CD14-positive monocyte (primary cell): ENCODE measurements at regions not wholly inside any gene's neighbourhood (a gene's known extent, or its start where the extent isn't known, plus 50 kb on each side); places are given as distances from the start of the nearest gene placed in this dataset.

Experiments used
- DNase-seq, 3 donors: peaks; one replicate each; pipeline ENCODE4 v3.0.0-alpha.2; 2011 to 2022
- H2AFZ ChIP-seq: 2 replicates; pipeline ENCODE4 v1.6.0; 2012; ENCODE audit warnings: mild to moderate bottlenecking, low read depth, low read length, inconsistent platforms; ENCODE audit not compliant: insufficient read depth, poor library complexity, severe bottlenecking
- H3K27ac ChIP-seq, 2 donors: 1 replicate in 1 of 2; 2 replicates in 1 of 2; pipeline ENCODE4 v1.5.1; 2012 to 2013; ENCODE audit warnings: low read length in 2 of 2, control low read depth in 1 of 2, inconsistent platforms in 1 of 2, low read depth in 1 of 2, mild to moderate bottlenecking in 1 of 2
- H3K27me3 ChIP-seq, 2 donors: one replicate each; pipeline versions ENCODE4 v1.6.0 to v1.6.1; 2011 to 2013; ENCODE audit warnings: low read length in 2 of 2; ENCODE audit not compliant: control insufficient read depth in 2 of 2, insufficient read depth in 2 of 2
- H3K36me3 ChIP-seq, 2 donors: replicated peaks in 1 of 2; 1 replicate in 1 of 2; 2 replicates in 1 of 2; pipeline versions ENCODE4 v1.5.1 to v1.6.1; 2012 to 2013; ENCODE audit warnings: low read length in 2 of 2, control low read depth in 1 of 2, inconsistent platforms in 1 of 2, mild to moderate bottlenecking in 1 of 2; ENCODE audit not compliant: insufficient read depth in 2 of 2, control insufficient read depth in 1 of 2
- H3K4me1 ChIP-seq, 2 donors: 1 replicate in 1 of 2; 2 replicates in 1 of 2; pipeline versions ENCODE4 v1.5.1 to v1.6.1; 2012 to 2013; ENCODE audit warnings: low read length in 2 of 2, control low read depth in 1 of 2, inconsistent platforms in 1 of 2, mild to moderate bottlenecking in 1 of 2, moderate library complexity in 1 of 2; ENCODE audit not compliant: insufficient read depth in 2 of 2, control insufficient read depth in 1 of 2
- H3K4me2 ChIP-seq: replicated peaks from 2 replicates; pipeline ENCODE3; 2012; ENCODE audit warnings: low read length, moderate library complexity, mild to moderate bottlenecking; ENCODE audit not compliant: poor library complexity, severe bottlenecking; ENCODE audit errors: extremely low read depth
- H3K4me3 ChIP-seq, 3 experiments: fragments of 200-600 bp in 1 of 3; sonication (generic) in 1 of 3; replicated peaks in 1 of 3; 1 replicate in 2 of 3; 2 replicates in 1 of 3; pipeline ENCODE4 v1.5.1; 2011 to 2013; ENCODE audit warnings: low read length in 3 of 3, mild to moderate bottlenecking in 3 of 3, control low read depth in 2 of 3, low read depth in 2 of 3, inconsistent platforms in 1 of 3, moderate library complexity in 1 of 3
- H3K79me2 ChIP-seq: 2 replicates; pipeline ENCODE4 v1.6.0; 2012; ENCODE audit warnings: mild to moderate bottlenecking, control low read depth, inconsistent platforms, low read length, moderate library complexity; ENCODE audit not compliant: insufficient read depth
- H3K9ac ChIP-seq: 2 replicates; pipeline ENCODE4 v1.6.0; 2017; ENCODE audit warnings: low read length, mild to moderate bottlenecking; ENCODE audit not compliant: insufficient read depth, poor library complexity, severe bottlenecking
- H3K9me3 ChIP-seq, 2 donors: replicated peaks in 1 of 2; 1 replicate in 1 of 2; 2 replicates in 1 of 2; pipeline versions ENCODE4 v1.5.1 to v1.6.1; 2012 to 2013; ENCODE audit warnings: low read length in 2 of 2, control low read depth in 1 of 2; ENCODE audit not compliant: control insufficient read depth in 1 of 2, insufficient read depth in 1 of 2
- H4K20me1 ChIP-seq: 2 replicates; pipeline ENCODE4 v1.6.0; 2012; ENCODE audit warnings: mild to moderate bottlenecking, low read length, control low read depth, moderate library complexity; ENCODE audit not compliant: insufficient read depth
- H3K27ac Mint-ChIP-seq, 7 donors: one replicate each; pipeline ENCODE4 v1.8.0; 2020; ENCODE audit warnings: mild to moderate bottlenecking in 7 of 7, mixed read lengths in 7 of 7, moderate library complexity in 6 of 7, inconsistent platforms in 2 of 7
- H3K27me3 Mint-ChIP-seq, 3 donors: one replicate each; pipeline ENCODE4 v1.8.0; 2021 to 2022; ENCODE audit warnings: low read depth in 3 of 3, mild to moderate bottlenecking in 3 of 3, mixed read lengths in 3 of 3, moderate library complexity in 3 of 3, inconsistent platforms in 1 of 3
- H3K36me3 Mint-ChIP-seq, 2 donors: one replicate each; pipeline ENCODE4 v1.8.0; 2020; ENCODE audit warnings: mixed read lengths in 2 of 2, inconsistent platforms in 1 of 2, mild to moderate bottlenecking in 1 of 2
- H3K4me1 Mint-ChIP-seq: one replicate; pipeline ENCODE4 v1.8.0; 2020; ENCODE audit warnings: mild to moderate bottlenecking, mixed read lengths
- H3K4me3 Mint-ChIP-seq, 2 donors: one replicate each; pipeline ENCODE4 v1.8.0; 2020; ENCODE audit warnings: mild to moderate bottlenecking in 2 of 2, mixed read lengths in 2 of 2, moderate library complexity in 1 of 2
- H3K9me3 Mint-ChIP-seq, 7 donors: one replicate each; pipeline ENCODE4 v1.8.0; 2020 to 2022; ENCODE audit warnings: mixed read lengths in 7 of 7, mild to moderate bottlenecking in 6 of 7, moderate library complexity in 6 of 7, inconsistent platforms in 2 of 7
- WGBS: methylation state at CpG from one replicate; pipeline ENCODE4 v1.1.5; 2013; ENCODE audit warnings: missing lambda C conversion rate; ENCODE audit not compliant: insufficient coverage; 5-methylcytosine and 5-hydroxymethylcytosine counted together
- intact Hi-C, 2 donors: fragments of 100-400 bp; cut with micrococcal nuclease; formaldehyde crosslinking; loops; one replicate each; pipeline versions ENCODE4 v1.15.0 to v1.15.1; 2023
- TF ChIP-seq, protein P1 (sequence below): fragments of 200-600 bp; IDR thresholded peaks from one replicate; pipeline ENCODE4 v1.8.0; 2022; ENCODE audit warnings: antibody characterized with exemption, mild to moderate bottlenecking

DNA sequence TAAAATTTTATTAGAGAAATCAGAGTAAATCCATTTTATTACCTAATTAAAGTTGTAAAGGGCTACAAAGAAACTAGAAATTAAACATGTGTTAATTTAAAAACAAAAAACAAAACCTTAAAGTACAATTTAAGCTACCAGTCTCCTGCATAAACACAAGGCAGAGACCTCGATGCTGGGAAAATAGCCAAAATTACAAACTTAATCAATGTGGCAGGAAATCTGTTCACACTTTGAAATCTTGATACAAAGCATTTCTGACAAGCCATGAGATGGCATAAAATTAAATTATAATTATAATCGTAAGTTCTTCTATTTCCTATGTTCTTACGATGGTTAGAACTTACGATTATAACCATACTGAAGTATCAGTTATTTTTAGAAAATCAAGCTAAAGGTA, 158.0 kb upstream of the FREM1 start:
- Histone ChIP-seq H3K36me3 (no peaks in the 10 kb centered on the region), H3K4me2 (no peak overlapping the region), H3K27ac (no peak overlapping the region), H3K9me3 (no peaks in the 10 kb centered on the region), H3K9ac (no peak overlapping the region), H4K20me1 (no peaks in the 10 kb centered on the region), H3K4me1 (no peaks in the 10 kb centered on the region), H3K4me3 (no peak overlapping the region), H3K79me2 (no peaks in the 10 kb centered on the region), H2AFZ (no peak overlapping the region), H3K27me3 (no peaks in the 10 kb centered on the region)
- TF ChIP-seq, protein P1, sequence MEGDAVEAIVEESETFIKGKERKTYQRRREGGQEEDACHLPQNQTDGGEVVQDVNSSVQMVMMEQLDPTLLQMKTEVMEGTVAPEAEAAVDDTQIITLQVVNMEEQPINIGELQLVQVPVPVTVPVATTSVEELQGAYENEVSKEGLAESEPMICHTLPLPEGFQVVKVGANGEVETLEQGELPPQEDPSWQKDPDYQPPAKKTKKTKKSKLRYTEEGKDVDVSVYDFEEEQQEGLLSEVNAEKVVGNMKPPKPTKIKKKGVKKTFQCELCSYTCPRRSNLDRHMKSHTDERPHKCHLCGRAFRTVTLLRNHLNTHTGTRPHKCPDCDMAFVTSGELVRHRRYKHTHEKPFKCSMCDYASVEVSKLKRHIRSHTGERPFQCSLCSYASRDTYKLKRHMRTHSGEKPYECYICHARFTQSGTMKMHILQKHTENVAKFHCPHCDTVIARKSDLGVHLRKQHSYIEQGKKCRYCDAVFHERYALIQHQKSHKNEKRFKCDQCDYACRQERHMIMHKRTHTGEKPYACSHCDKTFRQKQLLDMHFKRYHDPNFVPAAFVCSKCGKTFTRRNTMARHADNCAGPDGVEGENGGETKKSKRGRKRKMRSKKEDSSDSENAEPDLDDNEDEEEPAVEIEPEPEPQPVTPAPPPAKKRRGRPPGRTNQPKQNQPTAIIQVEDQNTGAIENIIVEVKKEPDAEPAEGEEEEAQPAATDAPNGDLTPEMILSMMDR, result no peak
- no peak overlapping the region for H3K27ac Mint-ChIP-seq
- no peaks in the 10 kb centered on the region for H3K4me1 Mint-ChIP-seq
- peaks cover 0 to 4% (median 2%) of the 10 kb centered on the region in 7 donors for H3K9me3 Mint-ChIP-seq
- H3K4me3 Mint-ChIP-seq, result no peak overlapping the region
- WGBS, result no CpG with 5 or more reads among the region's 4 CpGs
- no peak for DNase-seq
- intact Hi-C loops, result no loop called here
- H3K36me3 Mint-ChIP-seq, result no peaks in the 10 kb centered on the region
- H3K27me3 Mint-ChIP-seq, result peaks cover 0 to 2% (median 0%) of the 10 kb centered on the region in 3 donors

DNA sequence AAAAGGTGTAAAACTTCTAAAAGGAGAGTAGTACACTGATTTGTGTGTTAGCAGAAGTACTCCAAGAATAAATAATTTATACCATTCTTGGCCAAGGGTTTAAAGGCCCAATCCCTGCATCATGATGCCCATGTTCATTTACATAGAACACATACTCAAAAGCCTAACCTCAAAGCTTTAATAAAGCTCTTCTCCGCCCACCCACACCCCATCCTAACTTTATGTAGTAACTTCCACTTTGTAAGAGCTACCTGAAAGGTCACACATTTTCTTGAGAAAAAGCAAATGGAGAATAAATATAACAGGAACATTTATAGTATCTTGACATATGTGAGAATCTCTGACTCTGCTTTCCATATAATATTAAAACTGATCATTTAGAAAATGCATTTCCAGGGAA, 148.8 kb upstream of the FREM1 start:
- H3K27ac Mint-ChIP-seq, result no peak overlapping the region
- H3K4me3 Mint-ChIP-seq, result no peak overlapping the region
- TF ChIP-seq, protein P1, result no peak
- no peak overlapping the region for H3K4me3 ChIP-seq
- H3K36me3 Mint-ChIP-seq, result no peaks in the 10 kb centered on the region
- H2AFZ ChIP-seq, result no peak overlapping the region
- H3K9ac ChIP-seq, result no peak overlapping the region
- H3K36me3 ChIP-seq, result no peaks in the 10 kb centered on the region
- peaks cover 0 to 9% (median 2%) of the 10 kb centered on the region in 7 donors for H3K9me3 Mint-ChIP-seq
- no peaks in the 10 kb centered on the region for H4K20me1 ChIP-seq
- no CpG with 5 or more reads among the region's 1 CpG for WGBS
- H3K79me2 ChIP-seq, result no peaks in the 10 kb centered on the region
- DNase-seq, result no peak
- peaks cover 0 to 3% (median 2%) of the 10 kb centered on the region in 3 donors for H3K27me3 Mint-ChIP-seq
- no peaks in the 10 kb centered on the region for H3K4me1 ChIP-seq
- intact Hi-C loops, result no loop called here
- H3K4me2 ChIP-seq, result no peak overlapping the region
- H3K27me3 ChIP-seq, result no peaks in the 10 kb centered on the region
- H3K4me1 Mint-ChIP-seq, result no peaks in the 10 kb centered on the region
- no peak overlapping the region for H3K27ac ChIP-seq
- no peaks in the 10 kb centered on the region for H3K9me3 ChIP-seq
